Posterior cingulate gyrus (tissue), 11 donors: ENCODE measurements at regions not wholly inside any gene's neighbourhood (a gene's known extent, or its start where the extent isn't known, plus 50 kb on each side); places are given as distances from the start of the nearest gene placed in this dataset.
"Not testable (repeated sequence)": the region's sequence is repeated elsewhere in the genome, so short reads cannot be mapped to it uniquely, and the experiment has no call there.

ENCODE experiments used
- DNase-seq, 10 donors: peaks; one replicate each; pipeline versions ENCODE4 v3.0.0 to v3.0.0-alpha.2; 2020 to 2021; ENCODE audit warnings: mixed read lengths in 3 of 10
- intact Hi-C: fragments of 100-400 bp; cut with DNase I; formaldehyde crosslinking; loops from one replicate; pipeline ENCODE4 v1.15.1; 2023

DNA sequence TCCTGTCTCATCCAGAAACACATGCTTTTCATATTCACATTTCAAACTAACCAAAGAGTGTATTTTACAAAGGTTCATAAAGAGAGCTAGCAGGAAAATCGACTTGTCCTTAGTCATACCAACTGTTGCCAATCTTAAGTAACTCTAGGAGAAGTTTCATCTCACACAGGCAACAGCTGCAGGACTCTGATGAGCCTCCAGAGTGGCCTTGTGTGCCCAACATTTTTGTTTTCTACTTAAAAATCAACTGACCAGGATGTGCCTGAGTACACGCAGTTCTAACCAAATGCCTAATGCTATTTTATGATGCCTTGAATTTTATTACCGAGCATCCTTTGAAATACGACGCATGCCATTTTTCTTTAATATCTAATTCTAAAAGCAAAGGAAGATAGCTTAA lies 595.9 kb upstream of the LRRTM4 start:
- no peak for DNase-seq
- intact Hi-C loops, result no loop called here

GRCh38 chr2:78120275-78120674 lies 598.1 kb upstream of the LRRTM4 start:
- no peak for DNase-seq
- intact Hi-C loops, result no loop called here

DNA sequence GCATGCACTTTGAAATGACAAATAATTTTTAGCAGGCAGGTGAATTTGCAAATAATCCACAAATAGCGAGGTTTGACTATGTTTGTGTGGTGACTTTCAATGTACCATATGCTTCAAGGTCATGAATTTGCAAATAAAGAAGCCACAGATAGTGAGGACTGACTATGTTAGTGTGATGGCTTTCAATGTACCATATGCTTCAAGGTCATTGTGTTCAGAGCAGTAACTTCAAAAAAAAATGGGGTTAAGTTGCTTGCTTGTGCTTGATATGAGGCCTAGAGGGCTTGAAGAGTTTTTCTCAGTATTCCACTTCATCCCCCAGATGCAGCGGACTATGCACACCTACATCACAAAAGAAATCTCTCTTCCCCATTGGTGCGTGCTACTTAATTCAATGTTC lies 602.9 kb upstream of the LRRTM4 start:
- intact Hi-C loops, result no loop called here
- DNase-seq, result no peak

DNA sequence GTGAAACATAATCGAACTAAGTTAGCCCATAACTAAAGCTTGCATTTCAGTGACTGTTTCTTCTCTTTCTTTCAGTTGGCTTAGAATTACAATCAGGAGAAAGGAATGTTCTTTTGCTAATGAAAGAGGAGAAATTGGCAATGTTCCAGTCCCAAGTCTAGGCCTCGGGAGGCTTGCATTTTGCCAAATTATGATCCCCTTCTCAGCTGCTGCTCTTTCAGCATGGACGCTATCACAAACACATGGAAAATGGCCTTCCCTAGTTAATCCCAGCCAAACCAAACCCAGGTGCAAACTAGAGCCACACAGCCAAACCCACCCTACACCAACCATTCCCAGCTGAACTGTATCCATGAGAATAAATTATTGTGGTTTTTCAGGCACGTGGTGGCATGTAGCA lies 605.2 kb upstream of the LRRTM4 start:
- intact Hi-C loops, result no loop called here
- no peak for DNase-seq

GRCh38 chr2:78132391-78133370 lies 610.5 kb upstream of the LRRTM4 start:
- intact Hi-C loops, result no loop called here
- DNase-seq, result no peak

DNA sequence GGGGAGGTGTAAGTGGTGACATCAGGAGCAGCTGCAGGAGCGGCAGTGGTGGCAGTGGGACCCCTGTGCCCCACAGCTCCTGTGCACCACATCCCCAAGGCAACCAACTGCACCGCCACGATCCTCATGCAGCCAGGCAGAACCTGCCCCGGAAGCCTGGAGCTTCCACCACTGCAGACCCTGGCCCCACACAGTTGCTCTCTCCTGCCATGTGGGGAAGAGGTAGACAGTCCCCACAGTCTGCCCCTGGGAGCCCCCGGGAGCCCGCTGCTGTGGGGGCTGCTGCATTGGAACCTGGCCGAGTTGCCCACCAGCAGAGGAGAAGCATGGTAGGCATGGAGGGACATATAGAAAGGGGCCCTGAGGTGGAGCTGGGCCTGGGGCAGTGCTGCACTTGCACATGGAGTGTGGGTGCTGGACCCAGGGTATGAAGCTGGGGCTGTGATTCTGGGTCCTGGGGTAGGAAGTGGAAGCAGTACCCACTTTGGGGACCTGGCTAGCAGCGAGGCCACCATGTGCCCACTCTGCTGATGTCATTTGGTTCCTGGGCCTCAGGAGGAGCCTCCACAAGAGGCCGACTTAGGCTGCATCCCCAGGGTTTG lies 623.3 kb upstream of the LRRTM4 start:
- DNase-seq, result peak in 2 of 10 donors; percentile 37 to 60
- intact Hi-C loops, result no loop called here

- DNase-seq, result peak in 2 of 10 donors; percentile 46 to 69
- intact Hi-C loops, result no loop called here
These were observed 624.0 kb upstream of the LRRTM4 start for GRCh38 chr2:78145997-78146722.

- DNase-seq, result peak in 1 of 10 donors; percentile 57
- intact Hi-C loops, result no loop called here
These were observed 625.3 kb upstream of the LRRTM4 start for GRCh38 chr2:78147466-78147865.

DNA sequence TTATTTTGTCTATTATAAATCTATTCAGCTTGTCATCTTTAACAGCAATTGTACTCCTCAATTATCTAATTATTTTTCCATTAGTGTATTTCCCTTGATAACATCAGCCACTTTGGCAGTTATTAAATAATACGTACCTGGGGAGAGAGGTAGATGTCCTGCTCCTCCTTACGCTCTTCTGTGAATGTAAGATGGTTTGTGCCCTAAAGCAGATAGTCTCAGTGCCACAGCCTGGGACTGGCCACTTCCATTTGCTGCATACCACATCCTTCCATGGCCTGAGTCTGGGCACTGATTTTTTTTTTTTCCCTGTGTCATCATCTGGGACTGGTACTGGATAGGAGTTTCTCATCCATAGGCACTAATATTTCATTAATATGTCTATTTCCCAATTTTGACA lies 632.4 kb upstream of the LRRTM4 start:
- DNase-seq, result no peak
- intact Hi-C loops, result no loop called here

- intact Hi-C loops, result no loop called here
- no peak for DNase-seq
These were observed 640.0 kb upstream of the LRRTM4 start for GRCh38 chr2:78162202-78162601.

DNA sequence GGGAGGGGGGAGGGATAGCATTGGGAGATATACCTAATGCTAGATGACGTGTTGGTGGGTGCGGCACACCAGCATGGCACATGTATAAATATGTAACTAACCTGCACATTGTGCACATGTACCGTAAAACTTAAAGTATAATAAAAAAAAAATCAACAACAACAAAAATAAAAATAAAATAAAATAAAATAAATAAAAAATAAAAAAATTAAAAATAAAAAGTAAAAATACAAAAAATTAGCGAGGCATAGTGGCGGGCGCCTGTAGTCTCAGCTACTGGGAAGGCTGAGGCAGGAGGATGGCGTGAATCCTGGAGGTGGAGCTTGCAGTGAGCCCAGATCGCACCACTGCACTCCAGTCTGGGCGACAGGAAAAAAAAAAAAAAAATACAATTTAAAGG lies 650.0 kb upstream of the LRRTM4 start:
- intact Hi-C loops, result not testable (repeated sequence)

DNA sequence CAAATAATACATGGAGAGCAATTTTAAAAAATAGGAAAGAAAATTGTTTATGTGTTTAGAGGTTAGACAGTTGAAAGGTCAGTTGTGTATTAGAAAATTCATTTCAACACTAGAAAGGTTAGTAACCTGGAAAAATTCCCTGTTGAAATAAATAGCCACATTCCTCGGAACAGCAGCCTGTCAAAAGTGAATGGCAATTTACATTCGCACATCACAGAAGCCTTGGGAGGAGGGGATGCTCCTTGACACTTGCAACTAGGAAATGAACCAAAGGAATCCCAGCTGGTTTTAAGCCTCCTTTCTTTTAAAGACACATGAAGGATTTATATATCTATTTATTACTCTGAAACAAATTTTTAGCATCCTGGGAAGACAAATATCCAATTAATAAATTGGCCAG lies 653.5 kb upstream of the LRRTM4 start:
- intact Hi-C loops, result no loop called here
- no peak for DNase-seq

More for the DNA sequence above, 650.0 kb upstream of the LRRTM4 start:
- DNase-seq, result not testable (repeated sequence)

- intact Hi-C loops, result no loop called here
- no peak for DNase-seq
These were observed 678.9 kb upstream of the LRRTM4 start for GRCh38 chr2:78201064-78201575.

DNA sequence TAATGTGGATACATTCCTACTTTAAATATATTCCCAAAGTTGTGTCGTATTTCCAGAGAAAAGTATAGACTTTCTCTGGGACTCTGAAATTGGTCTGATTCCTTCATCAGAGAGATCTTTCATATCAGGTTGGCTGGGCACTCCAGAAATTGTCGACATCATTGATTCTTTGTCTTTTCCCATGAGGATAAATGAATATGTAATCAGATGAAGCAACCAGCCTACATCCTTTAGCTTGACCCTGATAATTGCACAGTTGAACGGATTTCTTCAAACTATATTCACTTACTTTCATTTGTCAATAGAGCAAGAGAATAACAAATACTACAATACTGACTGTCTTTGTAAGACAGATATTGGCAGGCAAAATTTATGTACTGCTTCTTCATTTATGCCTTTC lies 680.2 kb upstream of the LRRTM4 start:
- intact Hi-C loops, result no loop called here

DNA sequence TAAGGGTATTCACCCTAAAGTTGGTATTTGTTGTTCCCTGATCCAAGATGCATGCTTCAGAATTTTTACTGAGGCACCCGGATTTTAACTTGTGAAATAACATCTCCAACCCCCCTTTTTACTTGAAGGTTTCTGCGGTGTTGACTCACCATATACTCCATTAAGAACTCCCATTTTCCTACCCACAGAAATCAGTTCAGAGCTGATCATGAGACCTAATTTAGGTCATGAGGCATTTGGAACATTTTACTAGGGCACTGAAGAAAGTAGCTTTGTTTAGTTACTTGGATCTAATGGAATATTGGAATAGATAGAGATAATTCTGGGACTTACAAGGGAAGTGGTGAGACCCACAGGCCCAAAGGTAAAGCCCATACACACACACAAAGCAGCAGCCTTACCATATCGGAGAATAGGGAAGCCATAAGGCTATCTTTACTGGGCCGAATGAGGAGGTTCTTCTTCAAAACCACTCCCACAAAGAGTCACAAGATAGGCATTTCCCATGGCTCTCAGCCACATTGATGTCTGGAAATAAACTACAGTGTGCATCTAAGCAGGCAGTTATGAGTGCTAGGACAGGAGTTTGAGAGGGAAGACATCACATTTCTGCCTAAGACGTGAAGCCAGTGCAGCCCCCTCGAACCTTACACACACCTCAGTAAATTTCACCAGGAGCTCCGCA lies 681.0 kb upstream of the LRRTM4 start:
- no peak for DNase-seq

More for the DNA sequence above, 680.2 kb upstream of the LRRTM4 start:
- DNase-seq, result no peak

GRCh38 chr2:78218066-78218465 lies 695.9 kb upstream of the LRRTM4 start:
- intact Hi-C loops, result no loop called here
- no peak for DNase-seq

More for the DNA sequence above, 681.0 kb upstream of the LRRTM4 start:
- intact Hi-C loops, result no loop called here

DNA sequence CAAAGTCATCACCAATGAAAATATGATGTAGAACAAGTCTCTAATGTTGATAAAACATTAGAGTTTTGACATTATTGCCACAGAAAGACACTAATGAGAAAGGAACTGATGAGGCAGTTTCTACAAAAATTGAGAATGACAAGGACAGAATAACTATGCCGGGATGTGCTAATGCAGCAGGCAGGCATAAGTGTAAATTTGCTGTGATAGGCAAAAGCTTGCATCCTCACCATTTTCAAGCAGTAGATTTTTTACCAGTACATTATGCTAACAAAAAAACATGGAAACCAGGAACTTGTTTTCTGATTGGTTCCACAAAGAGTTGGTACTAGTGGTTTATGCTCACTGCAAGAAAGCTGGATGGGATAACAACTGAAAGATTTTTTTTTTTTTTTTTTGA lies 715.5 kb upstream of the LRRTM4 start:
- DNase-seq, result no peak
- intact Hi-C loops, result no loop called here

DNA sequence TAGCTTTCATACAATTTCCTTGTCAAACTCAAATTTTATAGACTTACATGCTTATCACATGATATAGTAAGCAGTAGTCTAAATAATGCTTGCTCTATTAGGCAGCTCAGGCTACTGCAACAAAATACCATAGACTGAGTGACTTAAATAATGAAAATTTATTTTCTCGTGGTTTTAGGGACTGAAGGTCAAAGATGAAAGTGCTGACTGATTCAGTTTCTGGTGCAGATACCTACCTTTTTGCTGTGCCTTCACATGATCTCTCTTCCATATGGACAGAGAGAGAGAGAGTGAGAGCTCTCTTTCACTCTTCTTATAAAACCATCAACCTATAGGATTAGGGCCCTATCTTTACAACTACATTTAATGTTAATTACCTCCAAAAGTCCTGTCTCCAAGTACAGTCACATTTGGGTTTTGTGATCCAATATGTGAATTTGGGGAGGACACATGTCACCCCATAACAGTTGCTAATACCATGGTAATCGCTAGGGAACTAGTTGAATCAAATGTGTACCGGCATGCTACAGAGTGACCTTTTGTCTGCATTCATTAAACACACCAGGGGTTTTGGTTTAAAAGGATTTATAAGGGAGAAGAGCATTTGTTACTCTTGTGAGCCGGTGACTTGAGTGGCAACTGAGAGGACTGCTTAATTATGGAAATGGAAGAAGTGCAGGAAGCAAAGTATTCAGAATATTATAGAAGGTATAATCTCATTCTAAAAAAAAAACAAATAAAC lies 723.4 kb upstream of the LRRTM4 start:
- no peak for DNase-seq
- intact Hi-C loops, result no loop called here

DNA sequence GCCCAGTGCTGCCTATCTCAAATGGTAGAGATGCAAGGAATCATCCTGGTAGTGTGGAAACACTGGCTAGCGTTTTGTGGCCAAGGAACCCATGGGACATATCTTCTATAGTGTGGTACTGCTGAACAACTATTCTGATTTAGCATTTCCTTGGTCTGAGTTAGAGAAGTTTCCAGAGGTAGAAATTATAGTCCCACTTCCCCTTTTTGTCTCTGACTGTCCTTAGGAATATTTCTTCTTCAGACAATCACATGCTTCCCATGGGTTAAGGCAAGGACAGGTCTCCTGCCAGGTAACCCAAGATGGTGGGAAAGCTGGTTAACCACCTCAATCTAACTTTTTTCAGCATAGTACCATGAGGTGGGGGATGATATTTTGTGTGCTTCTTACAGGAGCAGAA lies 729.5 kb upstream of the LRRTM4 start:
- intact Hi-C loops, result no loop called here
- DNase-seq, result no peak

- DNase-seq, result no peak
- intact Hi-C loops, result no loop called here
These were observed 738.7 kb upstream of the LRRTM4 start for GRCh38 chr2:78260861-78261260.
